ENCODE measurements at regions not wholly inside any gene's neighbourhood (a gene's known extent, or its start where the extent isn't known, plus 50 kb on each side); places are given as distances from the start of the nearest gene placed in this dataset.

DNA sequence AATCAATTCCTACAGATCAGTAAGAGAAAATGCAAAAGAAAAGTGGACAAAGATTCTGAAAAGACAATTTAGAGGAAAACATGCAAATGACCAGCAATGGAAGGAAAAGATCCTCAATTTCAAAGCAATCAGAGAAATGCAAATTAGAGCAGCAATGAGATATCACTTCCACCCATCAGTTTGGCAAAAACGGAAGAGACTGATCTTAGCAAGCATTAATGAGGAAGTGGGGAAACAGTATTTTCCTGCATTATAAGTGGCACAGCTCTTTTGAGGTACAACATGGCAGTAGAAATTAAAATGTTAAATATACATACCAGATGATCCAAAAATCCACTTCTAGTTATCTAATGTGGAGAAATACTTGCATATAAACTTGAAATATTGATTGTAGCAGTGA is 69.1 kb upstream of the SLC7A1 start:
- WGBS, 2 experiments (ENCODE audit: insufficient coverage in 2 of 2): no CpG with 5 or more reads among the region's 1 CpG
- H3K9me3 ChIP-seq (ENCODE audit: control insufficient read depth, low read length): peaks cover 9% of the 10 kb centered on the region
- no peak overlapping the region for H3K27ac ChIP-seq (ENCODE audit: low read depth, low read length, severe bottlenecking)
- H3K4me1 ChIP-seq (ENCODE audit: control insufficient read depth, insufficient read depth, low read length, poor library complexity, severe bottlenecking): no peaks in the 10 kb centered on the region
- H3K36me3 ChIP-seq (ENCODE audit: control insufficient read depth, insufficient read depth, low read length): no peaks in the 10 kb centered on the region
- H3K4me3 ChIP-seq (ENCODE audit: extremely low read depth, insufficient read depth, low read length, poor library complexity, severe bottlenecking): no peak overlapping the region

DNA sequence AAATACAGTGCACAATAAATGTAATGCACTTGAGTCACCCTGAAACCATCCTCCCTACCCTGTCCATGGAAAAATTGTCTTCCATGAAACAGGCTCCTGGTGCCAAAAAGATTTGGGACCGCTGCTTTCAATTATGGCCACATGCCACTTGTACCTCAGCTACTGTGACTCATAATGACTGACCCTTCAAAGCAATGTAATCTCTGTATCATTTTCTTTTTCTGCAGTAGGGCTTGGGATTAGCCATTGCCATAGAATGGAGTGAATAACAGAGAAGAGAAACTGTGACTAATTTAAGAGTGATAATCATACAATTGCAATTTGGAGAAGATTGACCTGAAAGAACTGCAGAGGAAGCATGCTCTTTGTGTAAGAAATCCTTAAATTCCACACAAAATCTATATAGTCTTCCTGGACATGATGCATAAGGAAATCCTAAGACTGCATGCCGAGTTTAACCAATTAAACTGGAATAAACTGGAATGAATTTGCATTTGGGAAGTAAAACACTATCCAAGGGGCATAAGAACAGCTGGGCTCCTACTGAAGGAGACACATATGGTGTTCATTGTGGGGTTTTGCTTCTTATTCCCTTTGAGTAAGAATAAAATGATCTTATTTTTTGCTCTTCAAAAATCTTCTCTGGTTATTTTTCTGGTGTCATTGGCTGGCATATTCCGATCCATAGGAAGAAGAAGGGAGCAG is 59.5 kb upstream of the SLC7A1 start:
- WGBS, 2 experiments (ENCODE audit: insufficient coverage in 2 of 2): 83 to 90% methylated on average over 2 to 3 of the region's 3 CpGs
- no peaks in the 10 kb centered on the region for H3K4me1 ChIP-seq (ENCODE audit: control insufficient read depth, insufficient read depth, low read length, poor library complexity, severe bottlenecking)
- no peak overlapping the region for H3K27ac ChIP-seq (ENCODE audit: low read depth, low read length, severe bottlenecking)

DNA sequence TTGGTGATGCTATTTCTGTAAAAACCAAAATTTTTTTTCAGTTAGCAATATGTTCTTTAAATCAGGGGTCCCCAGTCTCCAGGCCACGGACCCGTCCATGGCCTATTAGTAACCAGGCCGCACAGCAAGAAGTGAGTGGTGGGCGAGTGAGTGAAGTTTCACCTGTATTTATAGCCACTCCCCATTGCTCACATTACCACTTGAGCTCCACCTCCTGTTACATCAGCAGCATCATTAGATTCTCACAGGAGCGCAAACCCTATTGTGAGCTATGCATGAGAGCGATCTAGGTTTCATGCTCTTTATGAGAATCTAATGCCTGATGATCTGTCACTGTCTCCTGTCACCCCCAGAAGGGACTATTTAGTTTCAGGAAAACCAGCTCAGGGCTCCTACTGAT is 58.9 kb upstream of the SLC7A1 start:
- 100% methylated on average over 1 to 3 of the region's 6 CpGs for WGBS, 2 experiments (ENCODE audit: insufficient coverage in 2 of 2)
- Histone ChIP-seq H3K4me3 (ENCODE audit: extremely low read depth, insufficient read depth, low read length, poor library complexity, severe bottlenecking) (no peak overlapping the region), H3K9me3 (ENCODE audit: control insufficient read depth, low read length) (no peaks in the 10 kb centered on the region), H3K36me3 (ENCODE audit: control insufficient read depth, insufficient read depth, low read length) (no peaks in the 10 kb centered on the region), H3K4me1 (ENCODE audit: control insufficient read depth, insufficient read depth, low read length, poor library complexity, severe bottlenecking) (no peaks in the 10 kb centered on the region), H3K27ac (ENCODE audit: low read depth, low read length, severe bottlenecking) (no peak overlapping the region)

More for the DNA sequence above, 59.5 kb upstream of the SLC7A1 start:
- Histone ChIP-seq H3K4me3 (ENCODE audit: extremely low read depth, insufficient read depth, low read length, poor library complexity, severe bottlenecking) (no peak overlapping the region), H3K36me3 (ENCODE audit: control insufficient read depth, insufficient read depth, low read length) (no peaks in the 10 kb centered on the region), H3K9me3 (ENCODE audit: control insufficient read depth, low read length) (peaks cover 1% of the 10 kb centered on the region)

DNA sequence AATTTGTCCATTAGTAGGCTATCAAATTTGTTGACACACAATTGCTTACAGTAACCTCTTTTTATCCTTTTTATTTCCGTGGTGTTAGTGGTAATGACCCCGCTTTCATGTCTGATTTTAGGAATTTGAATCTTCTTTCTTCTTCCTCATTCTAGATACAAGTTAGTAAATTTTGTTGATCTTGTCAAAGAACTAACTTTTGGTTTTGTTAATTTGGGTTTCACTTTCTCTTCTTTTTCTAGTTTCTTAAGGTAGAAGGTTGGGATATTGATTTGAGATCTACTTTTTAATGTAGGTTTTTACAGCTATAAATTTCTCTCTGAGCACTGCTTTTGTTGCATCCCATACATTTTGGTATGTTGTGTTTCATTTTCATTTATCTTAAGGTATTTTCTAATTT is 53.3 kb upstream of the SLC7A1 start:
- Histone ChIP-seq H3K4me1 (ENCODE audit: control insufficient read depth, insufficient read depth, low read length, poor library complexity, severe bottlenecking) (no peaks in the 10 kb centered on the region), H3K27ac (ENCODE audit: low read depth, low read length, severe bottlenecking) (no peak overlapping the region), H3K36me3 (ENCODE audit: control insufficient read depth, insufficient read depth, low read length) (no peaks in the 10 kb centered on the region), H3K4me3 (ENCODE audit: extremely low read depth, insufficient read depth, low read length, poor library complexity, severe bottlenecking) (no peak overlapping the region), H3K9me3 (ENCODE audit: control insufficient read depth, low read length) (no peaks in the 10 kb centered on the region)
- no CpG with 5 or more reads among the region's 2 CpGs for WGBS, 2 experiments (ENCODE audit: insufficient coverage in 2 of 2)

Measured in mesodermal cell (in vitro differentiated cells).